A549 (cell line): ENCODE measurements at regions not wholly inside any gene's neighbourhood (a gene's known extent, or its start where the extent isn't known, plus 50 kb on each side); places are given as distances from the start of the nearest gene placed in this dataset.

Experiments
- CHD2 ChIP-seq: fragments of 150-350 bp; IDR thresholded peaks from 2 replicates; pipeline ENCODE4 v1.6.1; 2014; ENCODE audit warnings: low read length; ENCODE audit not compliant: partially characterized antibody
- RCOR1 ChIP-seq: fragments of 150-350 bp; IDR thresholded peaks from 2 replicates; pipeline ENCODE4 v1.6.1; 2014; ENCODE audit warnings: antibody characterized with exemption, low read length, low read depth
- RNF2 ChIP-seq: fragments of 200-600 bp; sonication (generic); IDR thresholded peaks from 2 replicates; pipeline ENCODE4 v1.6.1; 2016; ENCODE audit warnings: low read depth, mild to moderate bottlenecking, antibody characterized with exemption, moderate library complexity, borderline replicate concordance
- SMC3 ChIP-seq: fragments of >200 bp; sonication (Bioruptor Twin); formaldehyde crosslinking; IDR thresholded peaks from 3 replicates; pipeline ENCODE4 v1.6.1; 2018; ENCODE audit warnings: inconsistent platforms

DNA sequence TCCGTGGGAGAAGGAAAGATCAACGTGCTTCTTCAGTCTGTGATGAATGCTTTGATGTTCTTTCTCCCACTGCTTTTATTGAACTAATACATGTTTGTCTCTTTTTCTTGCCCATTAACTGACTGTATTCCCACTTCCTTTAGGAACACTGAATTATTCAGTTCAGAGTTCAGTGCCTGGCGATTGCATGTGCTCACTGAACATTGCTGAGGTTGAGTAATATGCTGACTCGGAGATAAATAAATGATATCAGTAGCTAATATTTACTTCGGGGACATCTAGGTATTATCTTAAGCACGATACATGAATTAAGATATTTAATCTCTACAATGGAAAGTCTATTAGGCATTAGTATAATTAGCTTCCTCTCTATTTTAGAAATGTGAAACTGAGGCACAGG is 102.3 kb upstream of the OR5AK2 start:
- TF ChIP-seq RCOR1 (no peak), CHD2 (no peak), SMC3 (no peak), RNF2 (no peak)
